ENCODE measurements at regions not wholly inside any gene's neighbourhood (a gene's known extent, or its start where the extent isn't known, plus 50 kb on each side); places are given as distances from the start of the nearest gene placed in this dataset.

DNA sequence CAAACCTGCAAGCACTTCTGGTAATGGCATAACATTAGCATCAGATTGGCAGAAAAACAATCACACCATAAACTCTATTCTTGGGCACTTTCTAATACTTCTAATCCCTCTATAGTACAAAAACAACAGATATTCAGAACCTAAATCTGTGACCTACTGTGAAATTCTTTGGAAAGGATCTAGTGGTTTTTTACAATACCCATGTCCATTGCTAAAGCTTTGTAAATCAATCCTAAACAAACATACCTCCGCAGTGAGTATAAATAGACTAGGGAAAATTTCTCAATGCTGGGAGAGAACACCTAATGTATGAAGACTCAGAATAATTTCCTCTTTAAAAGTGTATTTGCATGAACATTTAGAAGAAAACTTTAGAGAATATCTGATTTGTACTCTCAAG is 1098.5 kb upstream of the DDX18 start:
- DNase-seq (ENCODE audit: extremely low spot score): no peak
- CTCF ChIA-PET: no interaction called here

DNA sequence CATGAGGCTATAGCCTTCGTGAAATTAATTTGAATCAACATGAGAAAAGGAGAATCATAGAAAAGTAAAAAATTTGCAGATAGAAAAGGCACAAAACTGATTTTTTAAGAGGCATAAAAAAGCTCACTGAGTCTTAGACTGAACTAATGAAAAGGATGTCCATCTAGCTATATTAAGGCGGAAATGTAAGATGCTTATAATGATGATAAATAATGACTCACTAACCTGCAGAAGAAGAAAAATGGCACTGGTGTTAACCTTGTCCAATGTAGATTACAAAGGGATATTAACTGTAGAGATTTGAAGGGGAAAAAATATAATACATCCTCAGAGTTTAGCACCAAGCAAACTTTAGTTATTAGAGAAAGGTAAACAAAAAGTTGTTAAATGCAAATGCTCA is 1098.0 kb upstream of the DDX18 start:
- ChIA-PET CTCF (no interaction called here), POLR2A (no interaction called here)
- TF ChIP-seq SUZ12 (IDR thresholded peaks at IDR 0.05) (no peak), CTBP1 (IDR thresholded peaks at IDR 0.05; ENCODE audit: borderline replicate concordance) (no peak), HDGF (IDR thresholded peaks at IDR 0.05; ENCODE audit: borderline replicate concordance) (no peak), PKNOX1 (IDR thresholded peaks at IDR 0.05) (no peak), ARNT (IDR thresholded peaks at IDR 0.05) (no peak)

More for the DNA sequence above, 1098.5 kb upstream of the DDX18 start:
- POLR2A ChIA-PET: no interaction called here
- TF ChIP-seq ZNF384 (IDR thresholded peaks at IDR 0.05): no peak
- no peak for TF ChIP-seq LEF1 (IDR thresholded peaks at IDR 0.05; ENCODE audit: borderline replicate concordance)
- TF ChIP-seq L3MBTL2 (conservative IDR thresholded peaks at IDR 0.05): no peak
- TF ChIP-seq SP1 (IDR thresholded peaks at IDR 0.05): no peak
- TF ChIP-seq TARDBP (IDR thresholded peaks at IDR 0.05): no peak
- no peak for TF ChIP-seq PKNOX1 (IDR thresholded peaks at IDR 0.05)
- TF ChIP-seq FOXK2 (IDR thresholded peaks at IDR 0.05): no peak
- no peak for TF ChIP-seq HDGF (IDR thresholded peaks at IDR 0.05; ENCODE audit: borderline replicate concordance)
- no peak for TF ChIP-seq BHLHE40 (IDR thresholded peaks at IDR 0.05; ENCODE audit: borderline replicate concordance)
- TF ChIP-seq ELF4 (IDR thresholded peaks at IDR 0.05): no peak
- no peak for TF ChIP-seq NFRKB (IDR thresholded peaks at IDR 0.05)
- no peak for TF ChIP-seq CTBP1 (IDR thresholded peaks at IDR 0.05; ENCODE audit: borderline replicate concordance)
- no peak for TF ChIP-seq FOXM1 (IDR thresholded peaks at IDR 0.05; ENCODE audit: borderline replicate concordance)
- no peak for TF ChIP-seq FOXA1 (IDR thresholded peaks at IDR 0.05)
- TF ChIP-seq SUZ12 (IDR thresholded peaks at IDR 0.05): no peak
- no peak for TF ChIP-seq ARNT (IDR thresholded peaks at IDR 0.05)

DNA sequence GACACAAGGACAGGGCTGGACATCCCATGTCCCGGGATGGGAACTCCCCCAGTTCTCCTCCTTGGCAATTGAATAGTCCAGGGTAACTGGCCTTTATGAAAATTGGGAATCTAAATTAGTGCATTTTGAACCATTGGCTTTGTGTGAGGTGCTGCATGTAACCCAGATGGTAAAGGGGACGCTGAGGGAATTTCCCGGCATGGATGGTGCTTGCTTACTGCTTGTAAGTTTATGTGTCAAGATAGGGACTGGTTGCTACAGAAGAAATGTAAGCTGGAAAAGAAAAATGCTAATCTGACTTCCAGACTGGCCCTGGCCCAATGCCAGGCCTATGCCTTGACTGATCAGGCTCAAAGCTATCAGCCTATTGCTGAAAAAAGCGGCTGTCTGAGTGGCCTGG is 1096.7 kb upstream of the DDX18 start:
- TF ChIP-seq FOXM1 (IDR thresholded peaks at IDR 0.05; ENCODE audit: borderline replicate concordance) (no peak), ARNT (IDR thresholded peaks at IDR 0.05) (no peak), PKNOX1 (IDR thresholded peaks at IDR 0.05) (no peak), SP1 (IDR thresholded peaks at IDR 0.05) (no peak), NFRKB (IDR thresholded peaks at IDR 0.05) (no peak), TARDBP (IDR thresholded peaks at IDR 0.05) (no peak), ELF4 (IDR thresholded peaks at IDR 0.05) (no peak), FOXK2 (IDR thresholded peaks at IDR 0.05) (no peak), L3MBTL2 (conservative IDR thresholded peaks at IDR 0.05) (no peak), SUZ12 (IDR thresholded peaks at IDR 0.05) (no peak), FOXA1 (IDR thresholded peaks at IDR 0.05) (no peak), LEF1 (IDR thresholded peaks at IDR 0.05; ENCODE audit: borderline replicate concordance) (no peak), CTBP1 (IDR thresholded peaks at IDR 0.05; ENCODE audit: borderline replicate concordance) (no peak), ZNF384 (IDR thresholded peaks at IDR 0.05) (no peak)
- ChIA-PET CTCF (no interaction called here), POLR2A (no interaction called here)

More for the DNA sequence above, 1098.0 kb upstream of the DDX18 start:
- DNase-seq (ENCODE audit: extremely low spot score): no peak

DNA sequence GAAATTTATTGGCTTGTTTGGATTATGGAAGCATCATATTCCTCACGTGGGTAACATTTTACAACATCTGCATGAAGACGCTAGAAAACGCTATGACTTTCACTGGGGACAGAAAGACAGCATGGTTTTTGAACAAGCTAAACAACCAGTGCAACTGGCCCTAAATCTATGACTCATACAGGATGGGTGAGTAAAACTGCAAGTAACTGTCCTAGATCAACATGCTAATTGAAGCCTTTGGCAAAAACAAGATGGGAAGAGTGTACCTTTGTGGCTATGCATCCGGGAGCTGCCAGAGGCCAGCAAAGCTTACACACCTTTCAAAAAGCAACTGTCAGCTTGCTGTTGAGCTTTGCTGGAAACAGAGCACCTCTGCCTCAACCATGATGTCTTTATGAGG is 1096.0 kb upstream of the DDX18 start:
- ChIA-PET POLR2A (no interaction called here), CTCF (no interaction called here)
- no peak for DNase-seq (ENCODE audit: extremely low spot score)
- TF ChIP-seq ELF4 (IDR thresholded peaks at IDR 0.05) (no peak), TARDBP (IDR thresholded peaks at IDR 0.05) (no peak), LEF1 (IDR thresholded peaks at IDR 0.05; ENCODE audit: borderline replicate concordance) (no peak), SP1 (IDR thresholded peaks at IDR 0.05) (no peak), L3MBTL2 (conservative IDR thresholded peaks at IDR 0.05) (no peak), FOXA1 (IDR thresholded peaks at IDR 0.05) (no peak), ARNT (IDR thresholded peaks at IDR 0.05) (no peak), CTBP1 (IDR thresholded peaks at IDR 0.05; ENCODE audit: borderline replicate concordance) (no peak), SUZ12 (IDR thresholded peaks at IDR 0.05) (no peak)

More for the DNA sequence above, 1096.7 kb upstream of the DDX18 start:
- DNase-seq (ENCODE audit: extremely low spot score): no peak

DNA sequence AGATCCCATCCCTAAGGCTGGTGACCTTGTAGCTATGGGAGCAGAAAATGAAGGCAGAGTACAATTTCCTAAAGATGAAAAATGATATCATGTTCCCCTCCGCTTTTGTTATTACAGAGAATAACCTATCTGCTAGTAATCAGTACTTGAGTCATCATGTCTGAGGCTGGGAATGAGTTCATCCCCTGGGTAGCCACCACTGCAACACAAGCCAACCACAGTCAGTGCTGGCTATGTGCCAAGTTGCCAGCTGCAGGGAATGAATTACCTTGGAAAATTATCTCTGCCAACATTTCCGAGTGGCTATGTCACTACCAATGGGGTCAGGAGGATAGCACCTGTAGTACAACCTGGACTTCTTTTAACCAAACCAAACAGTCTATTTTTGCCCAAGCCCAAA is 1094.7 kb upstream of the DDX18 start:
- CTCF ChIA-PET: no interaction called here
- DNase-seq (ENCODE audit: extremely low spot score): no peak
- POLR2A ChIA-PET: no interaction called here
- no peak for TF ChIP-seq LEF1 (IDR thresholded peaks at IDR 0.05; ENCODE audit: borderline replicate concordance)
- no peak for TF ChIP-seq FOXK2 (IDR thresholded peaks at IDR 0.05)
- TF ChIP-seq ARNT (IDR thresholded peaks at IDR 0.05): no peak
- no peak for TF ChIP-seq ZNF384 (IDR thresholded peaks at IDR 0.05)
- TF ChIP-seq HDGF (IDR thresholded peaks at IDR 0.05; ENCODE audit: borderline replicate concordance): no peak
- no peak for TF ChIP-seq SUZ12 (IDR thresholded peaks at IDR 0.05)
- TF ChIP-seq SP1 (IDR thresholded peaks at IDR 0.05): no peak
- no peak for TF ChIP-seq FOXM1 (IDR thresholded peaks at IDR 0.05; ENCODE audit: borderline replicate concordance)
- no peak for TF ChIP-seq FOXA1 (IDR thresholded peaks at IDR 0.05)
- no peak for TF ChIP-seq BHLHE40 (IDR thresholded peaks at IDR 0.05; ENCODE audit: borderline replicate concordance)
- no peak for TF ChIP-seq L3MBTL2 (conservative IDR thresholded peaks at IDR 0.05)
- no peak for TF ChIP-seq CTBP1 (IDR thresholded peaks at IDR 0.05; ENCODE audit: borderline replicate concordance)
- no peak for TF ChIP-seq PKNOX1 (IDR thresholded peaks at IDR 0.05)
- no peak for TF ChIP-seq NFRKB (IDR thresholded peaks at IDR 0.05)
- no peak for TF ChIP-seq ELF4 (IDR thresholded peaks at IDR 0.05)
- no peak for TF ChIP-seq TARDBP (IDR thresholded peaks at IDR 0.05)

GRCh38 chr2:116724550-116724949 is 1089.9 kb upstream of the DDX18 start:
- ChIA-PET CTCF (no interaction called here), POLR2A (no interaction called here)
- DNase-seq (ENCODE audit: extremely low spot score): no peak

More at GRCh38 chr2:116724550-116724949, 1089.9 kb upstream of the DDX18 start:
- TF ChIP-seq CTBP1 (IDR thresholded peaks at IDR 0.05; ENCODE audit: borderline replicate concordance) (no peak), HDGF (IDR thresholded peaks at IDR 0.05; ENCODE audit: borderline replicate concordance) (no peak), ARNT (IDR thresholded peaks at IDR 0.05) (no peak), FOXK2 (IDR thresholded peaks at IDR 0.05) (no peak), SUZ12 (IDR thresholded peaks at IDR 0.05) (no peak), FOXA1 (IDR thresholded peaks at IDR 0.05) (no peak), L3MBTL2 (conservative IDR thresholded peaks at IDR 0.05) (no peak), BHLHE40 (IDR thresholded peaks at IDR 0.05; ENCODE audit: borderline replicate concordance) (no peak), ZNF384 (IDR thresholded peaks at IDR 0.05) (no peak), SP1 (IDR thresholded peaks at IDR 0.05) (no peak), LEF1 (IDR thresholded peaks at IDR 0.05; ENCODE audit: borderline replicate concordance) (no peak), ELF4 (IDR thresholded peaks at IDR 0.05) (no peak), TARDBP (IDR thresholded peaks at IDR 0.05) (no peak), FOXM1 (IDR thresholded peaks at IDR 0.05; ENCODE audit: borderline replicate concordance) (no peak), NFRKB (IDR thresholded peaks at IDR 0.05) (no peak), PKNOX1 (IDR thresholded peaks at IDR 0.05) (no peak)

Data from HEK293T (cell line).